ENCODE measurements at regions not wholly inside any gene's neighbourhood (a gene's known extent, or its start where the extent isn't known, plus 50 kb on each side); places are given as distances from the start of the nearest gene placed in this dataset.
"Not testable (repeated sequence)": the region's sequence is repeated elsewhere in the genome, so short reads cannot be mapped to it uniquely, and the experiment has no call there.

DNA sequence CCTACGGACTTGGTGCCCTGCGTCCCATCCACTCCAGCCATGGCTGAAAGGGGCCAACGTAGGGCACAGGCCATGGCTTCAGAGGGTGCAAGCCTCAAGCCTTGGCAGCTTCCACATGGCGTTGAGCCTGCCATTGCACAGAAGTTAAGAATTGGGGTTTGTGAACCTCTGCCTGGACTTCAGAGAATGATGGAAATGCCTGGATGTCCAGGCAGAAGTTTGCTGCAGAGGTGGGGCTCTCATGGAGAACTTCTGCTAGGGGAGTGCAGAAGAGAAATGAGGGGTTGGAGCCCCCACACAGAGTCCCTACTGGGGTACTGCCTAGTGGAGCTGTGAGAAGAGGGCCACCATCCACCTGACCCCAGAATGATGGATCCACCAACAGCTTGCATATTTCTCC, 462.9 kb upstream of the PCDH20 start:
- not testable (repeated sequence) for TF ChIP-seq POLR2A (IDR thresholded peaks at IDR 0.05)
- TF ChIP-seq, protein P1, sequence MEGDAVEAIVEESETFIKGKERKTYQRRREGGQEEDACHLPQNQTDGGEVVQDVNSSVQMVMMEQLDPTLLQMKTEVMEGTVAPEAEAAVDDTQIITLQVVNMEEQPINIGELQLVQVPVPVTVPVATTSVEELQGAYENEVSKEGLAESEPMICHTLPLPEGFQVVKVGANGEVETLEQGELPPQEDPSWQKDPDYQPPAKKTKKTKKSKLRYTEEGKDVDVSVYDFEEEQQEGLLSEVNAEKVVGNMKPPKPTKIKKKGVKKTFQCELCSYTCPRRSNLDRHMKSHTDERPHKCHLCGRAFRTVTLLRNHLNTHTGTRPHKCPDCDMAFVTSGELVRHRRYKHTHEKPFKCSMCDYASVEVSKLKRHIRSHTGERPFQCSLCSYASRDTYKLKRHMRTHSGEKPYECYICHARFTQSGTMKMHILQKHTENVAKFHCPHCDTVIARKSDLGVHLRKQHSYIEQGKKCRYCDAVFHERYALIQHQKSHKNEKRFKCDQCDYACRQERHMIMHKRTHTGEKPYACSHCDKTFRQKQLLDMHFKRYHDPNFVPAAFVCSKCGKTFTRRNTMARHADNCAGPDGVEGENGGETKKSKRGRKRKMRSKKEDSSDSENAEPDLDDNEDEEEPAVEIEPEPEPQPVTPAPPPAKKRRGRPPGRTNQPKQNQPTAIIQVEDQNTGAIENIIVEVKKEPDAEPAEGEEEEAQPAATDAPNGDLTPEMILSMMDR (IDR thresholded peaks at IDR 0.05), result not testable (repeated sequence)
